Hepatocyte (in vitro differentiated cells): ENCODE measurements at regions not wholly inside any gene's neighbourhood (a gene's known extent, or its start where the extent isn't known, plus 50 kb on each side); places are given as distances from the start of the nearest gene placed in this dataset.

Source experiments
- DNase-seq: peaks from one replicate; pipeline ENCODE4 v3.0.0-alpha.2; 2016; ENCODE audit warnings: low spot score
- H2AFZ ChIP-seq: fragments of 200-600 bp; sonication (generic); 2 replicates; pipeline ENCODE4 v1.6.0; 2016; ENCODE audit warnings: antibody characterized with exemption, mild to moderate bottlenecking
- H3K27ac ChIP-seq: fragments of 200-600 bp; sonication (generic); 2 replicates; pipeline ENCODE4 v1.5.1; 2016; ENCODE audit warnings: mild to moderate bottlenecking
- H3K27me3 ChIP-seq: fragments of 200-600 bp; sonication (generic); 2 replicates; pipeline ENCODE4 v1.6.1; 2016
- H3K36me3 ChIP-seq: fragments of 200-600 bp; sonication (generic); replicated peaks from 2 replicates; pipeline ENCODE4 v1.5.1; 2016; ENCODE audit warnings: low read depth; ENCODE audit not compliant: insufficient read depth
- H3K4me1 ChIP-seq: fragments of 200-600 bp; sonication (generic); 2 replicates; pipeline ENCODE4 v1.5.1; 2016; ENCODE audit warnings: mild to moderate bottlenecking, moderate library complexity; ENCODE audit not compliant: insufficient read depth
- H3K4me2 ChIP-seq: fragments of 200-600 bp; sonication (generic); 2 replicates; pipeline ENCODE4 v1.6.0; 2016
- H3K4me3 ChIP-seq: fragments of 200-600 bp; sonication (generic); 2 replicates; pipeline ENCODE4 v1.5.1; 2016; ENCODE audit warnings: mild to moderate bottlenecking
- H3K79me2 ChIP-seq: fragments of 200-600 bp; sonication (generic); 2 replicates; pipeline ENCODE4 v1.6.0; 2017; ENCODE audit warnings: mild to moderate bottlenecking
- H3K9me2 ChIP-seq: fragments of 200-600 bp; sonication (generic); replicated peaks from 2 replicates; pipeline ENCODE4 v1.6.0; 2017; ENCODE audit warnings: mild to moderate bottlenecking; ENCODE audit not compliant: insufficient read depth
- H3K9me3 ChIP-seq: fragments of 200-600 bp; sonication (generic); 2 replicates; pipeline ENCODE4 v1.5.1; 2016; ENCODE audit warnings: low read depth, mild to moderate bottlenecking
- H4K20me1 ChIP-seq: fragments of 200-600 bp; sonication (generic); 2 replicates; pipeline ENCODE4 v1.6.0; 2016; ENCODE audit warnings: mild to moderate bottlenecking; ENCODE audit not compliant: insufficient read depth, poor library complexity, severe bottlenecking
- EZH2 ChIP-seq: fragments of 200-600 bp; sonication (generic); IDR thresholded peaks from 2 replicates; pipeline ENCODE4 v1.6.1; 2016; ENCODE audit warnings: antibody characterized with exemption, mild to moderate bottlenecking, borderline replicate concordance
- EZH2phosphoT487 ChIP-seq: fragments of 200-600 bp; sonication (generic); IDR thresholded peaks from one replicate; pipeline ENCODE4 v1.6.1; 2018; ENCODE audit warnings: antibody characterized with exemption, mild to moderate bottlenecking, low read depth, moderate library complexity; ENCODE audit not compliant: unreplicated experiment, severe bottlenecking
- WGBS: methylation state at CpG from one replicate; pipeline ENCODE4 v1.1.6; 2016; ENCODE audit warnings: low lambda C conversion rate; ENCODE audit errors: missing lambda C conversion rate; 5-methylcytosine and 5-hydroxymethylcytosine counted together
- TF ChIP-seq, protein P1 (sequence below): fragments of 200-600 bp; sonication (generic); IDR thresholded peaks from 2 replicates; pipeline ENCODE4 v1.5.1; 2016; ENCODE audit warnings: antibody characterized with exemption, mild to moderate bottlenecking; ENCODE audit not compliant: poor library complexity

- Histone ChIP-seq H3K4me1 (peaks cover 13% of the 10 kb centered on the region), H3K9me3 (no peaks in the 10 kb centered on the region), H3K79me2 (no peaks in the 10 kb centered on the region), H3K4me3 (no peak overlapping the region), H3K36me3 (no peaks in the 10 kb centered on the region), H3K9me2 (no peaks in the 10 kb centered on the region), H4K20me1 (no peaks in the 10 kb centered on the region), H3K4me2 (no peak overlapping the region), H3K27ac (no peak overlapping the region), H2AFZ (no peak overlapping the region), H3K27me3 (no peaks in the 10 kb centered on the region)
- WGBS: 70% methylated on average over 19 of the region's 19 CpGs
- TF ChIP-seq EZH2phosphoT487: no peak
- TF ChIP-seq, protein P1, sequence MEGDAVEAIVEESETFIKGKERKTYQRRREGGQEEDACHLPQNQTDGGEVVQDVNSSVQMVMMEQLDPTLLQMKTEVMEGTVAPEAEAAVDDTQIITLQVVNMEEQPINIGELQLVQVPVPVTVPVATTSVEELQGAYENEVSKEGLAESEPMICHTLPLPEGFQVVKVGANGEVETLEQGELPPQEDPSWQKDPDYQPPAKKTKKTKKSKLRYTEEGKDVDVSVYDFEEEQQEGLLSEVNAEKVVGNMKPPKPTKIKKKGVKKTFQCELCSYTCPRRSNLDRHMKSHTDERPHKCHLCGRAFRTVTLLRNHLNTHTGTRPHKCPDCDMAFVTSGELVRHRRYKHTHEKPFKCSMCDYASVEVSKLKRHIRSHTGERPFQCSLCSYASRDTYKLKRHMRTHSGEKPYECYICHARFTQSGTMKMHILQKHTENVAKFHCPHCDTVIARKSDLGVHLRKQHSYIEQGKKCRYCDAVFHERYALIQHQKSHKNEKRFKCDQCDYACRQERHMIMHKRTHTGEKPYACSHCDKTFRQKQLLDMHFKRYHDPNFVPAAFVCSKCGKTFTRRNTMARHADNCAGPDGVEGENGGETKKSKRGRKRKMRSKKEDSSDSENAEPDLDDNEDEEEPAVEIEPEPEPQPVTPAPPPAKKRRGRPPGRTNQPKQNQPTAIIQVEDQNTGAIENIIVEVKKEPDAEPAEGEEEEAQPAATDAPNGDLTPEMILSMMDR: peak; percentile 49
- peak; percentile 74 for DNase-seq
These were observed 177.0 kb downstream of the TTLL2 start for GRCh38 chr6:167501831-167502385.

DNA sequence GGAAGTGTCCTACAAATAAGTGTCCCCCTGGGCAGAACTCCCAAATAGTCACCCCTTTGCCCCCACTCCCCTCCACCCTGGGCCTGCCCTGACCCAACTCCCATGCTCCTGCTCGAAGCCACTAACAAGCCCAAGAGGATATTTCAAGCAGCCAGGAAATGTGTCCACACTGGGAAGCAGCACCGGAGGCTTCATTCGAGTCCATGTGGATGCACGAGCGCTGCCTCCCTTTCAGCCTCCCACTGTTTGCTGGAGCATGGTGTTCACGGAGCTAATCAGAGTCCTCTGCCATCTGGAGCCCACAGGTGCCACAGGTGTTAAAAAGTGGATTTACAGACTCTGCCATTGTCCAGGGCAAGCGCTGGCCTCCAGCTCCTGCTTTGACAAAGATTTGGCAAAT, 177.6 kb downstream of the TTLL2 start:
- Histone ChIP-seq H3K4me3 (no peak overlapping the region), H3K79me2 (no peaks in the 10 kb centered on the region), H3K36me3 (no peaks in the 10 kb centered on the region), H3K9me2 (no peaks in the 10 kb centered on the region), H2AFZ (no peak overlapping the region), H3K9me3 (no peaks in the 10 kb centered on the region), H4K20me1 (no peaks in the 10 kb centered on the region), H3K27me3 (no peaks in the 10 kb centered on the region), H3K27ac (no peak overlapping the region), H3K4me2 (no peak overlapping the region), H3K4me1 (peaks cover 12% of the 10 kb centered on the region)
- 95% methylated on average over 7 of the region's 7 CpGs for WGBS
- DNase-seq: no peak
- no peak for TF ChIP-seq EZH2
- TF ChIP-seq, protein P1: no peak
- TF ChIP-seq EZH2phosphoT487: no peak

- Histone ChIP-seq H3K79me2 (no peaks in the 10 kb centered on the region), H3K9me2 (no peaks in the 10 kb centered on the region), H3K27me3 (no peaks in the 10 kb centered on the region), H3K4me1 (peaks cover 8% of the 10 kb centered on the region), H3K36me3 (no peaks in the 10 kb centered on the region), H3K9me3 (no peaks in the 10 kb centered on the region), H4K20me1 (no peaks in the 10 kb centered on the region), H3K4me3 (no peak overlapping the region), H3K4me2 (no peak overlapping the region), H3K27ac (no peak overlapping the region), H2AFZ (no peak overlapping the region)
- no peak for DNase-seq
- 93% methylated on average over 6 of the region's 6 CpGs for WGBS
- TF ChIP-seq, protein P1: no peak
- TF ChIP-seq EZH2 (no peak), EZH2phosphoT487 (no peak)
These were observed 179.6 kb downstream of the TTLL2 start for GRCh38 chr6:167504385-167504961.
